ENCODE measurements at regions not wholly inside any gene's neighbourhood (a gene's known extent, or its start where the extent isn't known, plus 50 kb on each side); places are given as distances from the start of the nearest gene placed in this dataset.

GRCh38 chr6:12371151-12371550 is 81.0 kb downstream of the EDN1 start:
- H3K27me3 ChIP-seq (ENCODE audit: control insufficient read depth in 2 of 2, insufficient read depth in 1 of 2, low read length in 1 of 2): no peaks in the 10 kb centered on the region
- H3K9me3 ChIP-seq (ENCODE audit: control insufficient read depth in 2 of 2, insufficient read depth in 1 of 2, low read length in 1 of 2): no peaks in the 10 kb centered on the region
- no peak for DNase-seq (ENCODE audit: low read depth in 6 of 9, low spot score in 9 of 9)
- WGBS: 96% methylated on average over 1 of the region's 1 CpG
- no peak overlapping the region for H3K27ac ChIP-seq (ENCODE audit: low read depth in 1 of 2, low read length in 1 of 2)
- H3K36me3 ChIP-seq (ENCODE audit: control insufficient read depth in 2 of 2, insufficient read depth in 2 of 2, low read length in 1 of 2): no peaks in the 10 kb centered on the region
- H3K4me3 ChIP-seq (ENCODE audit: low read length in 2 of 2): no peak overlapping the region
- H3K4me1 ChIP-seq (ENCODE audit: control insufficient read depth in 2 of 2, insufficient read depth in 2 of 2, low read length in 2 of 2): no peaks in the 10 kb centered on the region

GRCh38 chr6:12371641-12372146 is 81.5 kb downstream of the EDN1 start:
- H3K4me3 ChIP-seq (ENCODE audit: low read length in 2 of 2): no peak overlapping the region
- no peaks in the 10 kb centered on the region for H3K36me3 ChIP-seq (ENCODE audit: control insufficient read depth in 2 of 2, insufficient read depth in 2 of 2, low read length in 1 of 2)
- 93% methylated on average over 3 of the region's 3 CpGs for WGBS
- H3K27me3 ChIP-seq (ENCODE audit: control insufficient read depth in 2 of 2, insufficient read depth in 1 of 2, low read length in 1 of 2): no peaks in the 10 kb centered on the region
- H3K4me1 ChIP-seq (ENCODE audit: control insufficient read depth in 2 of 2, insufficient read depth in 2 of 2, low read length in 2 of 2): no peaks in the 10 kb centered on the region
- H3K27ac ChIP-seq (ENCODE audit: low read depth in 1 of 2, low read length in 1 of 2): no peak overlapping the region
- no peaks in the 10 kb centered on the region for H3K9me3 ChIP-seq (ENCODE audit: control insufficient read depth in 2 of 2, insufficient read depth in 1 of 2, low read length in 1 of 2)
- DNase-seq (ENCODE audit: low read depth in 6 of 9, low spot score in 9 of 9): no peak

DNA sequence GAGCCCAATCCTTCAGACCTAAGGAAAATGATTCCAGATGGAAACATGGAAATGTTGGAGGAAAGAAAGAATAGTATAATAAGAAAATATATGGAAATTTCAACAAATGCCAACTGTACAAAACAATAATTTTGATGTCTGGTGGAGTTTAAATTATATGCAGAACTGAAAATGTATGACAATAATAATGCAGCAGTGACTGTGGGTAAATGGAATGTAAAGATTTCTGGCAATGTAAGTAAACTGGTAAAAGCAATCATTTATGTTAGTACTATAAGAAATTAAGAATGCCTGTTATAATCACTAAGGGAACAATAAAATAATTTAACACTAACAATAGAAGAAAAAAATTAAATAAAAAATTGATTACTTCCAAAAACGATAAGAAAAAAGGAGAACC is 89.0 kb downstream of the EDN1 start:
- Histone ChIP-seq H3K4me3 (ENCODE audit: low read length in 2 of 2) (no peak overlapping the region), H3K27me3 (ENCODE audit: control insufficient read depth in 2 of 2, insufficient read depth in 1 of 2, low read length in 1 of 2) (no peaks in the 10 kb centered on the region), H3K36me3 (ENCODE audit: control insufficient read depth in 2 of 2, insufficient read depth in 2 of 2, low read length in 1 of 2) (no peaks in the 10 kb centered on the region), H3K4me1 (ENCODE audit: control insufficient read depth in 2 of 2, insufficient read depth in 2 of 2, low read length in 2 of 2) (no peaks in the 10 kb centered on the region), H3K9me3 (ENCODE audit: control insufficient read depth in 2 of 2, insufficient read depth in 1 of 2, low read length in 1 of 2) (no peaks in the 10 kb centered on the region), H3K27ac (ENCODE audit: low read depth in 1 of 2, low read length in 1 of 2) (no peak overlapping the region)
- no peak for DNase-seq (ENCODE audit: low read depth in 6 of 9, low spot score in 9 of 9)
- WGBS: 95% methylated on average over 1 of the region's 1 CpG

DNA sequence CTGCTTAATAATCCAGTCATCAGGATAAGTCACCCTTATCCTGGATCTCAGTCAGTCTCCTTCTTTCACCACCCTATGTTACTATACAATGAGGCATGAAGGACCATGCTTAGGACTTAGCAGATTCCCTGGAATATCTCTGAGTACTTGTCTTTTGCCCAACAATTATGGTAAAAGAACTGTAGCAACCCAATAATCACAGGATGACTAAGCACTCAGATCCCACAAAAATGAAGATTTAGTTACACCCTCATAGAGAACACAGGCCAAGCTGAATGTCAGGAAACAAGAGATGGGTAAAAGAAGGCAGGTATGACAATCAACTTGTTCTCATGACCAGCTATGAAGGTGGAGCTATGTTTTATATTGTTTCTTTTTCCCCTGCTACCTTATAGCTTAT is 91.4 kb downstream of the EDN1 start:
- no peaks in the 10 kb centered on the region for H3K36me3 ChIP-seq (ENCODE audit: control insufficient read depth in 2 of 2, insufficient read depth in 2 of 2, low read length in 1 of 2)
- no peaks in the 10 kb centered on the region for H3K9me3 ChIP-seq (ENCODE audit: control insufficient read depth in 2 of 2, insufficient read depth in 1 of 2, low read length in 1 of 2)
- no peaks in the 10 kb centered on the region for H3K27me3 ChIP-seq (ENCODE audit: control insufficient read depth in 2 of 2, insufficient read depth in 1 of 2, low read length in 1 of 2)
- no peak overlapping the region for H3K4me3 ChIP-seq (ENCODE audit: low read length in 2 of 2)
- no peak overlapping the region for H3K27ac ChIP-seq (ENCODE audit: low read depth in 1 of 2, low read length in 1 of 2)
- no peak for DNase-seq (ENCODE audit: low read depth in 6 of 9, low spot score in 9 of 9)
- H3K4me1 ChIP-seq (ENCODE audit: control insufficient read depth in 2 of 2, insufficient read depth in 2 of 2, low read length in 2 of 2): no peaks in the 10 kb centered on the region

DNA sequence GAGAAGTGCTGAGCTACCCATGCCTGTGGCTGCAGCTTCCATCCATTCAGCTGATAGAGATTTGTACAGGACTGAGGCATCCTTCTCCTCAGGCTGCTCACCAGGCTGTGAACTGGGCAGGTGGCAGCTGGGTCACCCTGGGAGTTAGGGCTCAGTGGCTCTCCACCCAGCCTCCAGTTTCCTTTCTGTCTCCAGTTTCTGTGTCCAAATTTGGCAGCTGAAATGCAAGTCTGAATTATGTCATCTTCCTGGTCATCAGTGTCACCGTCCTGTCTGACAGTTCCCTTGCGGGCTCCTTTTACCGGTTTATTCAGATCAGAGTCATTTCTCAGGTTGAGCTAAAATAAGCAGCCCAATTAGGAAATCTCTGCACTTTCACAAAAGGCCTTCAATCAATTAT is 93.3 kb downstream of the EDN1 start:
- Histone ChIP-seq H3K27ac (ENCODE audit: low read depth in 1 of 2, low read length in 1 of 2) (no peak overlapping the region), H3K9me3 (ENCODE audit: control insufficient read depth in 2 of 2, insufficient read depth in 1 of 2, low read length in 1 of 2) (no peaks in the 10 kb centered on the region), H3K4me3 (ENCODE audit: low read length in 2 of 2) (no peak overlapping the region), H3K27me3 (ENCODE audit: control insufficient read depth in 2 of 2, insufficient read depth in 1 of 2, low read length in 1 of 2) (no peaks in the 10 kb centered on the region), H3K4me1 (ENCODE audit: control insufficient read depth in 2 of 2, insufficient read depth in 2 of 2, low read length in 2 of 2) (no peaks in the 10 kb centered on the region), H3K36me3 (ENCODE audit: control insufficient read depth in 2 of 2, insufficient read depth in 2 of 2, low read length in 1 of 2) (no peaks in the 10 kb centered on the region)
- DNase-seq (ENCODE audit: low read depth in 6 of 9, low spot score in 9 of 9): no peak
- 94% methylated on average over 3 of the region's 3 CpGs for WGBS

- Histone ChIP-seq H3K4me3 (ENCODE audit: low read length in 2 of 2) (no peak overlapping the region), H3K9me3 (ENCODE audit: control insufficient read depth in 2 of 2, insufficient read depth in 1 of 2, low read length in 1 of 2) (no peaks in the 10 kb centered on the region), H3K27me3 (ENCODE audit: control insufficient read depth in 2 of 2, insufficient read depth in 1 of 2, low read length in 1 of 2) (no peaks in the 10 kb centered on the region), H3K36me3 (ENCODE audit: control insufficient read depth in 2 of 2, insufficient read depth in 2 of 2, low read length in 1 of 2) (no peaks in the 10 kb centered on the region), H3K27ac (ENCODE audit: low read depth in 1 of 2, low read length in 1 of 2) (no peak overlapping the region), H3K4me1 (ENCODE audit: control insufficient read depth in 2 of 2, insufficient read depth in 2 of 2, low read length in 2 of 2) (no peaks in the 10 kb centered on the region)
- 66% methylated on average over 2 of the region's 2 CpGs for WGBS
- no peak for DNase-seq (ENCODE audit: low read depth in 6 of 9, low spot score in 9 of 9)
Observed at GRCh38 chr6:12384357-12384912, 94.3 kb downstream of the EDN1 start.

DNA sequence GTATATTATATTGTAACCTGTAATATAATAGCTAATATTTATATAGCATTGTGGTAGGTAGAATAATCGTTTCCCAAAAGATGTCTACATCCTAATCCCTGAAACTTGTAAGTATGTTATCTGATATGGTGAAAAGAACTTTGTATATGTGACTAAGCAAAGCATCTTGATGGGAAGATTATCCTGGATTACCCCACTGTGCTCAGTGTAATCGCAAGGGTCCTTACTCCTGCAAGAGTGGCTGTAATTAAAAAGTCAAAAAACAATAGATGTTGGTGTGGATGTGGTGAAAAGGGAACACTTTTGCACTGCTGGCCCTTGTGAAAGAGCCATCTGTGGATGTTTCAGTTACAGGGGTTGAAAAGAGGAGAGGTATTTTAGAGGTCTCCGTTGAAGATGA is 95.2 kb downstream of the EDN1 start:
- WGBS: 98% methylated on average over 3 of the region's 3 CpGs
- no peak overlapping the region for H3K4me3 ChIP-seq (ENCODE audit: low read length in 2 of 2)

GRCh38 chr6:12386816-12387215 is 96.7 kb downstream of the EDN1 start:
- H3K4me3 ChIP-seq (ENCODE audit: low read length in 2 of 2): no peak overlapping the region
- 97% methylated on average over 5 of the region's 5 CpGs for WGBS
- no peaks in the 10 kb centered on the region for H3K4me1 ChIP-seq (ENCODE audit: control insufficient read depth in 2 of 2, insufficient read depth in 2 of 2, low read length in 2 of 2)
- DNase-seq (ENCODE audit: low read depth in 6 of 9, low spot score in 9 of 9): no peak
- H3K27ac ChIP-seq (ENCODE audit: low read depth in 1 of 2, low read length in 1 of 2): no peak overlapping the region
- H3K27me3 ChIP-seq (ENCODE audit: control insufficient read depth in 2 of 2, insufficient read depth in 1 of 2, low read length in 1 of 2): no peaks in the 10 kb centered on the region
- no peaks in the 10 kb centered on the region for H3K9me3 ChIP-seq (ENCODE audit: control insufficient read depth in 2 of 2, insufficient read depth in 1 of 2, low read length in 1 of 2)
- no peaks in the 10 kb centered on the region for H3K36me3 ChIP-seq (ENCODE audit: control insufficient read depth in 2 of 2, insufficient read depth in 2 of 2, low read length in 1 of 2)

More for the DNA sequence above, 95.2 kb downstream of the EDN1 start:
- Histone ChIP-seq H3K27ac (ENCODE audit: low read depth in 1 of 2, low read length in 1 of 2) (no peak overlapping the region), H3K9me3 (ENCODE audit: control insufficient read depth in 2 of 2, insufficient read depth in 1 of 2, low read length in 1 of 2) (no peaks in the 10 kb centered on the region), H3K36me3 (ENCODE audit: control insufficient read depth in 2 of 2, insufficient read depth in 2 of 2, low read length in 1 of 2) (no peaks in the 10 kb centered on the region), H3K27me3 (ENCODE audit: control insufficient read depth in 2 of 2, insufficient read depth in 1 of 2, low read length in 1 of 2) (no peaks in the 10 kb centered on the region), H3K4me1 (ENCODE audit: control insufficient read depth in 2 of 2, insufficient read depth in 2 of 2, low read length in 2 of 2) (no peaks in the 10 kb centered on the region)
- DNase-seq (ENCODE audit: low read depth in 6 of 9, low spot score in 9 of 9): no peak

- H3K4me3 ChIP-seq (ENCODE audit: low read length in 2 of 2): no peak overlapping the region
- no peak for DNase-seq (ENCODE audit: low read depth in 6 of 9, low spot score in 9 of 9)
Observed at GRCh38 chr6:12391472-12391871, 101.3 kb downstream of the EDN1 start.

DNA sequence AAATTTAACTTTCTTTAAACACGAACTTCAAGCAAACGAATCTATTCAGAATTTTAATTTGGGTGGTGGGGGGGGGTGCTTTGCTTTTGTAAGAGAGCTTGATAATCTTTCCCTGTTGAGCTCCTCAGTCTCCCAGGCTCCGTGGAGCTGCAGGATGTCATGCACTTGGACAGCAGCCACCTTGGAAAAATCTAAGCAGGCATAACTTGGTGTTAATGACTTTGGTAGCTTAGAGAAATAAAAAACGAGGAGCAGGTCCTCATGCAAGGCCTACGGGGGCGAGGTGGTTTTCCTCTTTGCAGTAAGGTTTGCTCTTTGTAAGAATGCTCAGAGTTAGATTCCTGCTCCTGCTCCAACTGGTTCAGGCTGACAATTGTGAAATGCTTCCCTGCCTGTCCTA is 102.3 kb downstream of the EDN1 start:
- H3K4me1 ChIP-seq (ENCODE audit: control insufficient read depth in 2 of 2, insufficient read depth in 2 of 2, low read length in 2 of 2): no peaks in the 10 kb centered on the region
- WGBS: 93% methylated on average over 6 of the region's 6 CpGs
- no peak for DNase-seq (ENCODE audit: low read depth in 6 of 9, low spot score in 9 of 9)

More at GRCh38 chr6:12391472-12391871, 101.3 kb downstream of the EDN1 start:
- H3K27me3 ChIP-seq (ENCODE audit: control insufficient read depth in 2 of 2, insufficient read depth in 1 of 2, low read length in 1 of 2): no peaks in the 10 kb centered on the region
- no peaks in the 10 kb centered on the region for H3K9me3 ChIP-seq (ENCODE audit: control insufficient read depth in 2 of 2, insufficient read depth in 1 of 2, low read length in 1 of 2)
- no peaks in the 10 kb centered on the region for H3K36me3 ChIP-seq (ENCODE audit: control insufficient read depth in 2 of 2, insufficient read depth in 2 of 2, low read length in 1 of 2)
- no peak overlapping the region for H3K27ac ChIP-seq (ENCODE audit: low read depth in 1 of 2, low read length in 1 of 2)
- H3K4me1 ChIP-seq (ENCODE audit: control insufficient read depth in 2 of 2, insufficient read depth in 2 of 2, low read length in 2 of 2): no peaks in the 10 kb centered on the region
- 63% methylated on average over 3 of the region's 3 CpGs for WGBS

More for the DNA sequence above, 102.3 kb downstream of the EDN1 start:
- no peak overlapping the region for H3K4me3 ChIP-seq (ENCODE audit: low read length in 2 of 2)
- no peaks in the 10 kb centered on the region for H3K27me3 ChIP-seq (ENCODE audit: control insufficient read depth in 2 of 2, insufficient read depth in 1 of 2, low read length in 1 of 2)
- H3K27ac ChIP-seq (ENCODE audit: low read depth in 1 of 2, low read length in 1 of 2): no peak overlapping the region
- no peaks in the 10 kb centered on the region for H3K9me3 ChIP-seq (ENCODE audit: control insufficient read depth in 2 of 2, insufficient read depth in 1 of 2, low read length in 1 of 2)
- H3K36me3 ChIP-seq (ENCODE audit: control insufficient read depth in 2 of 2, insufficient read depth in 2 of 2, low read length in 1 of 2): no peaks in the 10 kb centered on the region
